GM23338 (cell line): ENCODE measurements at regions not wholly inside any gene's neighbourhood (a gene's known extent, or its start where the extent isn't known, plus 50 kb on each side); places are given as distances from the start of the nearest gene placed in this dataset.

Experiments
- ATAC-seq: fragments of 200-7000 bp; cut with Tn5 transposase; 3 replicates; pipeline ENCODE4 v1.9.1; 2020
- DNase-seq: peaks from one replicate; pipeline ENCODE4 v3.0.0-alpha.2; 2015; ENCODE audit warnings: low spot score
- H2AFZ ChIP-seq: fragments of 200-600 bp; sonication (generic); 2 replicates; pipeline ENCODE4 v1.8.0; 2016; ENCODE audit warnings: antibody characterized with exemption, mild to moderate bottlenecking, moderate library complexity
- H3F3A ChIP-seq: fragments of 200-600 bp; sonication (generic); replicated peaks from 2 replicates; pipeline ENCODE4 v1.8.0; 2017; ENCODE audit warnings: antibody characterized with exemption, mixed run types, low read depth
- H3K27ac ChIP-seq: fragments of 200-600 bp; sonication (generic); 2 replicates; pipeline ENCODE4 v1.6.1; 2016; ENCODE audit warnings: low read depth
- H3K27me3 ChIP-seq: fragments of 200-600 bp; sonication (generic); 2 replicates; pipeline ENCODE4 v1.8.0; 2016; ENCODE audit warnings: mild to moderate bottlenecking, mixed run types, moderate library complexity; ENCODE audit not compliant: insufficient read depth
- H3K36me3 ChIP-seq: fragments of 200-600 bp; sonication (generic); 2 replicates; pipeline ENCODE4 v1.8.0; 2016; ENCODE audit warnings: mild to moderate bottlenecking; ENCODE audit not compliant: insufficient read depth
- H3K4me1 ChIP-seq: fragments of 200-600 bp; sonication (generic); 2 replicates; pipeline ENCODE4 v1.8.0; 2016; ENCODE audit warnings: mild to moderate bottlenecking, moderate library complexity; ENCODE audit not compliant: insufficient read depth
- H3K4me2 ChIP-seq: fragments of 200-600 bp; sonication (generic); 2 replicates; pipeline ENCODE4 v1.7.1; 2017; ENCODE audit warnings: mixed run types
- H3K4me3 ChIP-seq: fragments of 200-600 bp; sonication (generic); 2 replicates; pipeline ENCODE4 v1.6.1; 2016; ENCODE audit warnings: mixed run types
- H3K79me2 ChIP-seq: fragments of 200-600 bp; sonication (generic); replicated peaks from 2 replicates; pipeline ENCODE4 v1.8.0; 2017; ENCODE audit warnings: mild to moderate bottlenecking; ENCODE audit not compliant: insufficient read depth
- H3K9me2 ChIP-seq: fragments of 200-600 bp; sonication (generic); 2 replicates; pipeline ENCODE4 v1.8.0; 2017; ENCODE audit not compliant: insufficient read depth
- H4K20me1 ChIP-seq: fragments of 200-600 bp; sonication (generic); replicated peaks from 2 replicates; pipeline ENCODE4 v1.8.0; 2017; ENCODE audit warnings: mild to moderate bottlenecking; ENCODE audit not compliant: insufficient read depth
- H3K27ac Mint-ChIP-seq: 2 replicates; pipeline ENCODE4 v1.8.0; 2020; ENCODE audit warnings: inconsistent platforms, mild to moderate bottlenecking, moderate library complexity, mixed read lengths
- H3K27me3 Mint-ChIP-seq: 3 replicates; pipeline ENCODE4 v1.8.0; 2022; ENCODE audit warnings: low read depth, mild to moderate bottlenecking, moderate library complexity, mixed read lengths, inconsistent platforms; ENCODE audit not compliant: insufficient read depth, poor library complexity
- H3K36me3 Mint-ChIP-seq: 3 replicates; pipeline ENCODE4 v1.8.0; 2021; ENCODE audit warnings: low read depth, mild to moderate bottlenecking, inconsistent platforms, moderate library complexity, mixed read lengths
- H3K4me1 Mint-ChIP-seq: 3 replicates; pipeline ENCODE4 v1.8.0; 2020; ENCODE audit warnings: mild to moderate bottlenecking, inconsistent platforms, mixed read lengths
- H3K4me3 Mint-ChIP-seq: 3 replicates; pipeline ENCODE4 v1.8.0; 2021; ENCODE audit warnings: moderate library complexity, mild to moderate bottlenecking, inconsistent platforms, mixed read lengths
- H3K9me3 Mint-ChIP-seq: 3 replicates; pipeline ENCODE4 v1.8.0; 2020; ENCODE audit warnings: moderate library complexity, mild to moderate bottlenecking, inconsistent platforms, mixed read lengths
- CTCF ChIP-seq, 2 experiments: fragments of 200-600 bp in 1 of 2; sonication (generic) in 1 of 2; conservative IDR thresholded peaks; 2 replicates each; pipeline versions ENCODE4 v1.5.1 to v1.6.1; 2016 to 2017; ENCODE audit warnings: antibody characterized with exemption in 2 of 2, low read depth in 2 of 2, mild to moderate bottlenecking in 2 of 2, moderate library complexity in 1 of 2
- ETS1 ChIP-seq: IDR thresholded peaks from 2 replicates; pipeline ENCODE4 v1.6.1; 2016; ENCODE audit warnings: antibody characterized with exemption
- EZH2 ChIP-seq: fragments of 200-600 bp; sonication (generic); IDR thresholded peaks from one replicate; pipeline ENCODE4 v1.8.0; 2017; ENCODE audit warnings: antibody characterized with exemption, mild to moderate bottlenecking, low read depth; ENCODE audit not compliant: unreplicated experiment
- EZH2phosphoT487 ChIP-seq: fragments of 200-600 bp; sonication (generic); IDR thresholded peaks from one replicate; pipeline ENCODE4 v1.8.1; 2018; ENCODE audit warnings: antibody characterized with exemption; ENCODE audit not compliant: unreplicated experiment
- JUNB ChIP-seq: IDR thresholded peaks from one replicate; pipeline ENCODE4 v1.6.1; 2016; ENCODE audit warnings: antibody characterized with exemption; ENCODE audit not compliant: unreplicated experiment
- NANOG ChIP-seq: IDR thresholded peaks from 2 replicates; pipeline ENCODE4 v1.6.1; 2016; ENCODE audit warnings: antibody characterized with exemption, borderline replicate concordance
- POLR2AphosphoS5 ChIP-seq: IDR thresholded peaks from 2 replicates; pipeline ENCODE4 v1.6.1; 2016; ENCODE audit warnings: antibody characterized with exemption, low read depth
- REST ChIP-seq: IDR thresholded peaks from one replicate; pipeline ENCODE4 v1.6.1; 2018; ENCODE audit warnings: antibody characterized with exemption; ENCODE audit not compliant: unreplicated experiment
- STAT1 ChIP-seq: IDR thresholded peaks from one replicate; pipeline ENCODE4 v1.6.1; 2016; ENCODE audit warnings: antibody characterized with exemption; ENCODE audit not compliant: unreplicated experiment
- ZNF114 ChIP-seq: fragments of 250-450 bp; sonication (Bioruptor Pico); IDR thresholded peaks from 2 replicates; pipeline ENCODE4 v1.5.0; 2020; ENCODE audit warnings: mild to moderate bottlenecking, moderate library complexity
- ZNF331 ChIP-seq: fragments of 250-450 bp; sonication (Bioruptor Pico); IDR thresholded peaks from 2 replicates; pipeline ENCODE4 v1.5.0; 2020; ENCODE audit warnings: low read depth, mild to moderate bottlenecking, moderate library complexity
- ZNF462 ChIP-seq: fragments of 250-450 bp; sonication (Bioruptor Pico); IDR thresholded peaks from 2 replicates; pipeline ENCODE4 v1.5.0; 2020; ENCODE audit warnings: mild to moderate bottlenecking, moderate library complexity

GRCh38 chr7:132053871-132054270 is 497.4 kb upstream of the PODXL start:
- Mint-ChIP-seq H3K36me3 (0 out of 3 replicates have a peak, but pooled peaks cover 4% of the 10 kb centered on the region), H3K4me3 (no peak overlapping the region), H3K4me1 (no peaks in the 10 kb centered on the region; the same call in 2 of the 3 replicates), H3K27ac (no peak overlapping the region), H3K27me3 (peaks cover 2% of the 10 kb centered on the region), H3K9me3 (peaks cover 13% of the 10 kb centered on the region)
- Histone ChIP-seq H3K9me2 (0 out of 2 replicates have a peak, but pooled peaks cover 7% of the 10 kb centered on the region), H3K4me3 (no peak overlapping the region), H4K20me1 (no peaks in the 10 kb centered on the region), H3K4me2 (no peak overlapping the region), H2AFZ (no peak overlapping the region), H3K27me3 (no peaks in the 10 kb centered on the region), H3K36me3 (no peaks in the 10 kb centered on the region), H3K79me2 (no peaks in the 10 kb centered on the region), H3K27ac (no peak overlapping the region), H3F3A (no peaks in the 10 kb centered on the region), H3K4me1 (no peaks in the 10 kb centered on the region)
- ATAC-seq (no peak), DNase-seq (no peak)
- TF ChIP-seq ZNF114 (CRISPR knock-in tag) (no peak), ETS1 (no peak), JUNB (no peak), POLR2AphosphoS5 (no peak), ZNF462 (CRISPR knock-in tag) (no peak), ZNF331 (CRISPR knock-in tag) (no peak), CTCF (conservative IDR thresholded peaks at IDR 0.05; ENCODE audit: low read depth in 2 of 2) (no peak), NANOG (no peak), EZH2phosphoT487 (no peak), EZH2 (no peak), STAT1 (no peak), REST (no peak)
